ENCODE measurements at regions not wholly inside any gene's neighbourhood (a gene's known extent, or its start where the extent isn't known, plus 50 kb on each side); places are given as distances from the start of the nearest gene placed in this dataset.

GRCh38 chr11:82384308-82384707 lies 349.4 kb downstream of the FAM181B start:
- DNase-seq (ENCODE audit: low read depth, low spot score) = no peak

- no peak for DNase-seq (ENCODE audit: low read depth, low spot score)
Observed at GRCh38 chr11:82373781-82374542, 359.7 kb downstream of the FAM181B start.

- DNase-seq (ENCODE audit: low read depth, low spot score) = no peak
Observed at GRCh38 chr11:82365351-82365750, 368.3 kb downstream of the FAM181B start.

- DNase-seq (ENCODE audit: low read depth, low spot score) = no peak
Observed at GRCh38 chr11:82356316-82356715, 377.3 kb downstream of the FAM181B start.

- DNase-seq (ENCODE audit: low read depth, low spot score) = no peak
Observed at GRCh38 chr11:82355313-82355823, 378.3 kb downstream of the FAM181B start.

GRCh38 chr11:82326853-82327252 lies 406.8 kb downstream of the FAM181B start:
- DNase-seq (ENCODE audit: low read depth, low spot score) = no peak

GRCh38 chr11:82321206-82321605 lies 412.5 kb downstream of the FAM181B start:
- DNase-seq (ENCODE audit: low read depth, low spot score) = no peak

- DNase-seq (ENCODE audit: low read depth, low spot score) = peak; percentile 23
Observed at GRCh38 chr11:82315093-82315492, 418.6 kb downstream of the FAM181B start.

- DNase-seq (ENCODE audit: low read depth, low spot score) = no peak
Observed at GRCh38 chr11:82308979-82309378, 424.7 kb downstream of the FAM181B start.

GRCh38 chr11:82305123-82305522 lies 428.5 kb downstream of the FAM181B start:
- DNase-seq (ENCODE audit: low read depth, low spot score) = no peak

GRCh38 chr11:82303671-82304070 lies 430.0 kb downstream of the FAM181B start:
- DNase-seq (ENCODE audit: low read depth, low spot score) = no peak

GRCh38 chr11:82288471-82288870 lies 445.2 kb downstream of the FAM181B start:
- DNase-seq (ENCODE audit: low read depth, low spot score) = no peak

GRCh38 chr11:82270870-82271269 lies 462.8 kb downstream of the FAM181B start:
- no peak for DNase-seq (ENCODE audit: low read depth, low spot score)

- no peak for DNase-seq (ENCODE audit: low read depth, low spot score)
Observed at GRCh38 chr11:82268627-82269026, 465.0 kb downstream of the FAM181B start.

GRCh38 chr11:82267186-82267585 lies 466.5 kb downstream of the FAM181B start:
- no peak for DNase-seq (ENCODE audit: low read depth, low spot score)

GRCh38 chr11:82261367-82261766 lies 472.3 kb downstream of the FAM181B start:
- no peak for DNase-seq (ENCODE audit: low read depth, low spot score)

- DNase-seq (ENCODE audit: low read depth, low spot score) = no peak
Observed at GRCh38 chr11:82250047-82250446, 483.6 kb downstream of the FAM181B start.

- no peak for DNase-seq (ENCODE audit: low read depth, low spot score)
Observed at GRCh38 chr11:82246926-82247325, 486.7 kb downstream of the FAM181B start.

GRCh38 chr11:82239498-82239897 lies 494.2 kb downstream of the FAM181B start:
- DNase-seq (ENCODE audit: low read depth, low spot score) = no peak

GRCh38 chr11:82234256-82234655 lies 499.4 kb downstream of the FAM181B start:
- DNase-seq (ENCODE audit: low read depth, low spot score) = no peak

GRCh38 chr11:82233201-82233600 lies 500.5 kb downstream of the FAM181B start:
- no peak for DNase-seq (ENCODE audit: low read depth, low spot score)

GRCh38 chr11:82229341-82229740 lies 504.3 kb downstream of the FAM181B start:
- DNase-seq (ENCODE audit: low read depth, low spot score) = no peak

- DNase-seq (ENCODE audit: low read depth, low spot score) = no peak
Observed at GRCh38 chr11:82225930-82226329, 507.7 kb downstream of the FAM181B start.

GRCh38 chr11:82225502-82225901 lies 508.2 kb downstream of the FAM181B start:
- DNase-seq (ENCODE audit: low read depth, low spot score) = no peak
